IPS-20b (cell line): ENCODE measurements at regions not wholly inside any gene's neighbourhood (a gene's known extent, or its start where the extent isn't known, plus 50 kb on each side); places are given as distances from the start of the nearest gene placed in this dataset.
"Not testable (repeated sequence)": the region's sequence is repeated elsewhere in the genome, so short reads cannot be mapped to it uniquely, and the experiment has no call there.

Experiments used
- H3K27ac ChIP-seq: one replicate; pipeline ENCODE4 v1.5.1; 2013; ENCODE audit warnings: low read length
- H3K27me3 ChIP-seq: 2 replicates; pipeline ENCODE4 v1.6.1; 2013; ENCODE audit warnings: mild to moderate bottlenecking, low read length, inconsistent platforms; ENCODE audit not compliant: insufficient read depth
- H3K36me3 ChIP-seq: 2 replicates; pipeline ENCODE4 v1.6.1; 2013; ENCODE audit warnings: low read depth, mild to moderate bottlenecking, inconsistent platforms, low read length, moderate library complexity; ENCODE audit not compliant: insufficient read depth
- H3K4me1 ChIP-seq: 2 replicates; pipeline ENCODE4 v1.6.1; 2013; ENCODE audit warnings: mild to moderate bottlenecking, control low read depth, inconsistent platforms, low read length, moderate library complexity; ENCODE audit not compliant: insufficient read depth
- H3K4me3 ChIP-seq: 2 replicates; pipeline ENCODE4 v1.5.1; 2013; ENCODE audit warnings: mild to moderate bottlenecking, low read length, inconsistent platforms
- H3K9ac ChIP-seq: 2 replicates; pipeline ENCODE4 v1.6.1; 2013; ENCODE audit warnings: low read depth, mild to moderate bottlenecking, inconsistent platforms, low read length, moderate library complexity
- H3K9me3 ChIP-seq: 2 replicates; pipeline ENCODE4 v1.6.1; 2013; ENCODE audit warnings: mild to moderate bottlenecking, low read depth, low read length, inconsistent platforms; ENCODE audit not compliant: insufficient read depth

DNA sequence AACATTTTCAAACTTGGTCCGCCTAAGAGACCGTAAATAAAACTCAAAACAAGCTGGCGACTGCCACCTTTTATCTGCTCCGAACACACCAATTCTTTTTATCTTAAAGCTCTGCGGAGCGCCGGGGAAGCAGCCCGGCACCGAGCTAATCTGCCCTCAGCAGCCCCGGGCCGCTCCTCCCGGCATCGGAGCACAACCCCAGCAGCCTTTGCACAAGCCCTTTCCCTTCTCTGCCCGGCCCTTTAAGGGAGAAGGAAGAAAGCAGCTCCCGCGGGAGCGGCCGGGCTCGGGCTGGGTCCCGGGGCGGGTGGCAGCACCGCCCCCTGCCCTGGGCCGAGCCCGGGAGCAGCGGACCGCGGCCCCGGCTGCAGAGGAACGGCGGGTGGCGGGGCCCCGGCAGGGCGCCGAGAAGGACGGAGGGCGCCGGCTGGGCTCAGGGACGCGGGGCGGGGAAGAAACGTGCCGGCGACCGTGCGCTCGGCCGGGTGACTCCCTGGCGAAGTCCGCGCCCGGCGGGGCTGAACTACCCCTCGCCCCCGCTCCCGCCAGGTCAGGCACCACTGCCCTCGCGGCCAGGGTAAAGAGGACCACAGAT lies 133.6 kb upstream of the C11orf58 start:
- peaks cover 5% of the 10 kb centered on the region; the same call in 1 of the 2 replicates for H3K4me1 ChIP-seq
- peaks cover 100% of the 10 kb centered on the region for H3K27me3 ChIP-seq
- H3K9ac ChIP-seq, result peak overlapping the region; percentile 29; the same call in 1 of the 2 replicates
- peak overlapping the region; percentile 69 for H3K4me3 ChIP-seq
- H3K9me3 ChIP-seq, result peaks cover 5% of the 10 kb centered on the region; the same call in 1 of the 2 replicates
- no peaks in the 10 kb centered on the region for H3K36me3 ChIP-seq
- H3K27ac ChIP-seq, result no peak overlapping the region

DNA sequence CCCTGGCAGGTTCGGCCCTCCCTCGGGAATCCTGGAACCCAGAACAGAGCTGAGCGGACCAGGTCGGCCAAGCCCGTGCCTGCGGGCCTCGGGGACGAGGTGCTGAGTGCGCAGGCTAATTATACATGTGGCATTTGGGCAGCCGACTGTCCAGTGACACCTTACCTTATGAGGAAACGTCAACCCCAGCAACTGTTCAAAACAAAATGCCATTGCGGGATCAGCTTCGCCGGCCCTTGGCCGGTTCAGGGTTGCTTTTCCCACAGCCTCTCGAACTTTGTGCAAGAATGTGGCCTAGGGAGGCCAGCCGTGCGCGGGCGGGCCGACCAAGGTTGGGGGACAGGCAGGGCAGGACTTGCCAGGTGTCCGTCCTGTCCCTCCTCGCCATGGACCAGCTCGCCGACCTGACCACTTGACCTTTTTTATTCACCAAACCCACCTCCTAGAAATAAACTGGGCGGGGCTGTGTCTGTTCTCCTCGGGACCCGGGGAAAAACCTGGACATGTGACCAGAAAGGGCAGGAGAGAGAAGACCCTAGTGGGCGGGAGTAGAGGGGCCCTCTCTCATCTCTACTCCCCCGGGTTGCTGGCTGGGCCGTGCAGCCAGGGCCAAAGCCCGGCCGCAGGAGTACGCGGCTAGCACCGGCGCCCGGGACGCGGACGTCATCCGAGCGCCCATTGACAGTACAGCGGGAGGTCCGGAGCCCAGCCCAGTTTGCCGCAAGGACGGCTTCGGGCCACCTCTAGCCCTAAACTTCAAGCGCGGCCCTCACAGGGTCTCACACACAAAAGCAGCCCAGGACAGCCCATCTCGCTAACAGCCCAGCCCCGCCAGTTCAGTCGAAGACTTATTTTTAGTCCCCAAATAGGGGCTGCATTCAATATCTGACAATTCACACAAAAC lies 134.3 kb upstream of the C11orf58 start:
- peak overlapping the region; percentile 69 for H3K4me3 ChIP-seq
- peak overlapping the region; percentile 14; the same call in 1 of the 2 replicates for H3K9ac ChIP-seq
- H3K27me3 ChIP-seq, result peaks cover 98% of the 10 kb centered on the region
- H3K36me3 ChIP-seq, result no peaks in the 10 kb centered on the region
- peaks cover 5% of the 10 kb centered on the region; the same call in 1 of the 2 replicates for H3K9me3 ChIP-seq
- no peak overlapping the region for H3K27ac ChIP-seq
- H3K4me1 ChIP-seq, result peaks cover 5% of the 10 kb centered on the region; the same call in 1 of the 2 replicates

DNA sequence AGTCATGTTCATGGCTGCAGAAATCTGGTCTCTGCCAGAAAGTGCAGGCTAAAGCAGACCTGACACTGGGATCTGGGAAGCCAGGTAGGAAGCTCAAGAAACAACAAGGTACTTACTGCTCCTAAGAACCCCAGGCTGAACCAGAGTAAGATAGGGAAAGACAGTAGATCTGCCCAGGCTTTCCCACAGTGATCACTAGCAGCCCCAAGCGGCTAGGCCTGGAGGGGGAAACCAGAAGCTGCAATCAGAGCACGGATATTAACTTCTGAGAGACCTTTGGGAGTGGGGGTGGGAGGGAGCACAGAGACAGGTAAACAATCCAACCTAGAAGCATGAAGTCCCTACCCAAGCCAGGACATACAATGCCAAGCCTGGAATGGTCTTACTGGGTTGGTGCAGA lies 135.2 kb upstream of the C11orf58 start:
- H3K4me1 ChIP-seq, result peaks cover 5% of the 10 kb centered on the region; the same call in 1 of the 2 replicates
- H3K27ac ChIP-seq, result no peak overlapping the region
- no peak overlapping the region for H3K4me3 ChIP-seq
- no peaks in the 10 kb centered on the region for H3K36me3 ChIP-seq
- H3K9ac ChIP-seq, result no peak overlapping the region
- no peaks in the 10 kb centered on the region for H3K9me3 ChIP-seq
- H3K27me3 ChIP-seq, result peaks cover 98% of the 10 kb centered on the region

DNA sequence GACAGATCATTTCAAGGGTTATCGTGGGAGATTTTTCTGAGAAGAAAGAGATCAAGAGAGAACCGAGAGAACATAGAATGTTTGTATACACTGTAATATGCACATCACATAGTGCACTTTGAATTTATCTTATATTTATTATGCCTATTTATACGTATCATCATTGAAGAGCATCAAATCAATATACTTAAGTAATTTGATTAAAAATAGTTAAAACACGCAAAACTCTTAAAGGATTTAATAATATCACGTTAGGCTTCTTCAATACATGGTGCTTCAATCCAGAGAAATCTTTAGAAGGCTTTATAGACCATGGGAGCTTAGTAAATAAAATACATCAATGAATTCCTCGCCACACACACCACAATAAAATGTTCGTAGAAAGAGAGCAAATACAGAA lies 139.5 kb upstream of the C11orf58 start:
- H3K9ac ChIP-seq, result no peak overlapping the region
- no peak overlapping the region for H3K27ac ChIP-seq
- no peak overlapping the region for H3K4me3 ChIP-seq
- H3K36me3 ChIP-seq, result no peaks in the 10 kb centered on the region
- no peaks in the 10 kb centered on the region for H3K4me1 ChIP-seq
- no peaks in the 10 kb centered on the region for H3K9me3 ChIP-seq
- H3K27me3 ChIP-seq, result peaks cover 56% of the 10 kb centered on the region

DNA sequence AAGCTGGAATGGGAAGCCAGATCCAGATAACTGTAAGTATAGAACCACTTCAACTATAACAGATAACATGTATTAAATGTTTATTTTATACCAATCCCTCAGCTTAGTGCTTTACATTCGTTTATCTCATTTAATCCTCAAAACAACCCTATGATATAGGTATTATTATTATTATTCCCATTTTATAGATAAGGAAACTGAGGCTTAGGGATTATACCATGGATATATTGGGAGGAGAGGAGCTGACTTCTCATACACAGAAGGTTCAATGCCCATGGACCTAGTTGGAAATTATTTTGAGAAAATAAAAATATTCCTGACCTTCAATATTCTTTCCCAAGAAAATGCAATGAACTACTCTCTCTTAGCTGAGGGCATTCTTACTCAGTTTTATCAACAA lies 140.4 kb upstream of the C11orf58 start:
- Histone ChIP-seq H3K36me3 (no peaks in the 10 kb centered on the region), H3K9me3 (no peaks in the 10 kb centered on the region), H3K27ac (no peak overlapping the region), H3K9ac (no peak overlapping the region), H3K4me1 (no peaks in the 10 kb centered on the region), H3K27me3 (peaks cover 47% of the 10 kb centered on the region), H3K4me3 (no peak overlapping the region)

DNA sequence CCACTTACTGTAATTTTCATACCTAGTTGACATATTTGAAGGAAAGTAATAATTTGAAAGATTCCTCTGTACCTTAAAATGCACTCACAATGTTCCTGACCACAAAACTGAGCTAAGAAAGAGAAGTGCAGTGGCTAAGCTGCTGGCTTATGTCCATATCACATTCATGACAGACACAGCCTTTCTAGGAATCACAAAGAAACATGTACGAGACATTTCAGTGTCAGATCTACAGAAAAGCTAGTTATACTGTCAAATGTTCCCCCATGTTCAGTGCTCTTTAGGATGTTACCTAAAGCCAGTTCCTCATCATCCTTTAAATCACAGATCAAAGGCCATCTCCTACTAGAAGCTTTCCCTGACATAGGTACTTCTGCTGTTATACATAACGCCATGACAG lies 142.2 kb upstream of the C11orf58 start:
- Histone ChIP-seq H3K27ac (no peak overlapping the region), H3K36me3 (no peaks in the 10 kb centered on the region), H3K4me3 (no peak overlapping the region), H3K27me3 (peaks cover 29% of the 10 kb centered on the region), H3K9ac (no peak overlapping the region), H3K9me3 (no peaks in the 10 kb centered on the region), H3K4me1 (no peaks in the 10 kb centered on the region)

DNA sequence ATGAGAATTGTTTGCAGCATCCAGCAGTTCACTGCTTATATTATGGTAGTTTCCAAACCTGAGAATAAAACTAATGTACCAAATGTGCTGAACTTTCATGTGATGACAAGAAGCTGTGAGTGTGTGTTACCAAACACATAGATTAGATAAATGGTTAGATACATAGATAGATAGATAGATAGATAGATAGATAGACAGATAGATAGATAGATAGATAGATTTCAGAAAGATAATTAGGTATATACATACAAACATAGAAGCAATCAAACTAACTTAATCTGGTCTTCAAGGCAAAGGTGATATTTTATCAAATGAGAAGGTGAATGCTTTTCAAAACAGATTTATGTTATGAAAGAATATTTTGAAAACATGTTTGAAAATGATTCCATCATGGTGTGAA lies 147.3 kb upstream of the C11orf58 start:
- no peak overlapping the region for H3K9ac ChIP-seq
- H3K9me3 ChIP-seq, result no peaks in the 10 kb centered on the region
- no peaks in the 10 kb centered on the region; the same call in 1 of the 2 replicates for H3K27me3 ChIP-seq
- H3K36me3 ChIP-seq, result no peaks in the 10 kb centered on the region
- H3K4me3 ChIP-seq, result no peak overlapping the region
- no peak overlapping the region for H3K27ac ChIP-seq
- H3K4me1 ChIP-seq, result no peaks in the 10 kb centered on the region

DNA sequence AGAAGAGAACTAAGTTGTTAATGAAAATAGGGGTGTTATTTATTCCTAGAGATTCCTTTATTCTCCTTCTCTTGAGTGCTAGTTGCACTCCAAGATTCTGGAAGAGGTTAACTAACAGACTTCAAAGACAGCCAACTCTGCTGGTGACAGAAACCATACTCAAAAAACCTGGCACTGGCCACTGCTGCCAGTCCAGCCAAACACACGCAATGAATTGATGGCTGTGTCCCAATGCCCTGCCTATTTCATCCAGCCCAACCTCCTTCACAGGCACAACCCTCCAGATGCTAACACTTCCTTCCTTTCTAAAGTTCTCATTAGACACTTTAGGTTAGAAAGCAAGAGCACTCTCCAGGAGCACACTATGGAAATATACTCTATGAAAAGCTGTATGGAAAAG lies 150.8 kb upstream of the C11orf58 start:
- Histone ChIP-seq H3K27me3 (no peaks in the 10 kb centered on the region; the same call in 1 of the 2 replicates), H3K27ac (no peak overlapping the region), H3K9ac (no peak overlapping the region), H3K4me1 (no peaks in the 10 kb centered on the region), H3K36me3 (no peaks in the 10 kb centered on the region), H3K4me3 (no peak overlapping the region), H3K9me3 (no peaks in the 10 kb centered on the region)

DNA sequence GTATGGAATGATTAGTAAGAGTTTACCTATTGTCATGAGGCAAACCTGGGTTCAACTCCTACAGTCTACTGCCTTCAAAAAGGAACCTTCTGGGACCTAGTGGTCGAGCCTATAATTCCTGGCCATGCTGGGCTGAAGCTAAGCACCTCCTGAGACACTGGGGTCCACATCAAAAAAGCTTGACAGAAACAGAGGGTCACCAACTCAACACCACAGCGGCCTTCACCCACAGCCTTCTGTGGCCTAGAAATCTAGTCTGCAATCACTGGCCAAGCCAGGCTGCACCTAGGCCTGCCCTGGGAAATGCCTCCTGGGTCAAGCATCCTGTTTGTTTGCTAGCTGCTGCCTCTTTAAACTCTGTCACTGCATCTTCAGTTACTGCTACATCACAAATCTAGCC lies 153.9 kb upstream of the C11orf58 start:
- Histone ChIP-seq H3K36me3 (no peaks in the 10 kb centered on the region), H3K9ac (no peak overlapping the region), H3K9me3 (no peaks in the 10 kb centered on the region), H3K27ac (no peak overlapping the region), H3K4me3 (no peak overlapping the region), H3K4me1 (no peaks in the 10 kb centered on the region), H3K27me3 (no peaks in the 10 kb centered on the region; the same call in 1 of the 2 replicates)

DNA sequence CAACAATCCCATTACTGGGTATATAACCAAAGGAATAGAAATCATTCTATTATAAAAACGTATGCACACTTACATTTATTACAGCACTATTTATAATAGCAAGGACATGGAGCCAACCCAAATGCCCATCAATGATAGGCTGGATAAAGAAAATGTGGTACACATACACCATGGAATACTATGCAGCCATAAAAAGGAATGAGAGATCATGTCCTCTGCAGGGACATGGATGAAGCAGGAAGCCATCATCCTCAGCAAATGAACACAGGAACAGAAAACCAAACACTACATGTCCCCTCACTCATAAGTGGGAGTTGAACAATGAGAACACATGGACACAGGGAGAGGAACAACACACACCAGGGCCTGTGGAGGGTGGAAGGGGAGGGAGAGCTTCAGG lies 157.4 kb upstream of the C11orf58 start:
- not testable (repeated sequence) for H3K4me3 ChIP-seq, H3K27me3 ChIP-seq, H3K27ac ChIP-seq, H3K36me3 ChIP-seq, H3K9me3 ChIP-seq, H3K9ac ChIP-seq, H3K4me1 ChIP-seq

DNA sequence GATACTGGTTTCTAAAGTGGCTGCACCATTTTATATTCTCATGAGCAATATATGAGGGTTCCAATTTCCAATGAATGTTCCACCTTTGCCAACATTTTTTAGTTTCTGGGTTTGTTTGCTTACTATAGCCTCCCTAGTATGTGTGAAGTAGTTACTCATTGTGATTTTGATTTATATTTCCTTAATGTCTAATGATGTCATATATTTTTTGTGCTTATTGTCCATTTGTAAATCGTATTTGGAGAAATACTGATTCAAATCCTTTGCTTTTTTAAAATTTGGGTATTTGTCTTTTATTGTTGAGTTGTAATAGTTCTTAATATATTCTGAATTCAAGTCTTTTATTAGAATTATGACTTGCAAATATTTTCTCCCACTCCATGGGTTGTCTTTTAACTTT lies 161.0 kb upstream of the C11orf58 start:
- no peaks in the 10 kb centered on the region for H3K27me3 ChIP-seq
- H3K4me1 ChIP-seq, result no peaks in the 10 kb centered on the region
- no peak overlapping the region for H3K4me3 ChIP-seq
- H3K9ac ChIP-seq, result no peak overlapping the region
- H3K27ac ChIP-seq, result no peak overlapping the region
- H3K9me3 ChIP-seq, result peaks cover 5% of the 10 kb centered on the region; the same call in 1 of the 2 replicates
- H3K36me3 ChIP-seq, result no peaks in the 10 kb centered on the region

DNA sequence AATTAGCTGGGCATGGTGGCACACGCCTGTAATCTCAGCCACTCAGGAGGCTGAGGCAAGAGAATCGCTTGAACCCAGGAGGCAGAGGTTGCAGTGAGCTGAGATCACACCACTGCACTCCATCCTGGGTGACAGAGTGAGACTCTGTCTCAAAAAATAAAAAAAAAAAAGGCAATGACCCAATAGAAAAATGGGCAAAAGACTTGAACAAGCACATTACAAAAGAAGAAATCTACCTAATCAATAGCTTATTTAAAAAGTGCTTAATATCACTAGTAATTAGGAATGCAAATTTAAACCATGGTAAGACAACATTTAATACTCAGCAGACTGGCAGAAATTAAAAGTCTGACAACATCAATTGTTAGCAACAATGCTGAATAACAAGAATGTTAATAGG lies 163.6 kb upstream of the C11orf58 start:
- H3K9me3 ChIP-seq, H3K27me3 ChIP-seq, H3K36me3 ChIP-seq, H3K4me3 ChIP-seq, H3K9ac ChIP-seq, H3K4me1 ChIP-seq, H3K27ac ChIP-seq: not testable (repeated sequence)
